Mesenchymal stem cell (in vitro differentiated cells and primary cell): ENCODE measurements at regions not wholly inside any gene's neighbourhood (a gene's known extent, or its start where the extent isn't known, plus 50 kb on each side); places are given as distances from the start of the nearest gene placed in this dataset.

Experiments
- DNase-seq: peaks from one replicate; pipeline ENCODE4 v3.0.0-alpha.2; 2013
- H2AFZ ChIP-seq: one replicate; pipeline ENCODE4 v1.6.1; 2013; ENCODE audit warnings: low read depth, mild to moderate bottlenecking, control low read depth, inconsistent platforms, low read length, moderate library complexity
- H2AK5ac ChIP-seq: 2 replicates; pipeline ENCODE4 v1.6.1; 2013; ENCODE audit warnings: low read length, moderate library complexity, mild to moderate bottlenecking, inconsistent platforms; ENCODE audit not compliant: severe bottlenecking
- H2BK120ac ChIP-seq: one replicate; pipeline ENCODE4 v1.6.1; 2013; ENCODE audit warnings: low read depth, mild to moderate bottlenecking, inconsistent platforms, low read length, moderate library complexity
- H2BK12ac ChIP-seq, 2 experiments: one replicate each; pipeline ENCODE4 v1.6.1; 2013; ENCODE audit warnings: inconsistent platforms in 2 of 2, low read length in 2 of 2, mild to moderate bottlenecking in 2 of 2, moderate library complexity in 2 of 2, control low read depth in 1 of 2
- H2BK15ac ChIP-seq: one replicate; pipeline ENCODE4 v1.6.1; 2013; ENCODE audit warnings: mild to moderate bottlenecking, low read depth, inconsistent platforms; ENCODE audit not compliant: poor library complexity, severe bottlenecking
- H2BK5ac ChIP-seq: 2 replicates; pipeline ENCODE4 v1.6.1; 2013; ENCODE audit warnings: low read depth, mild to moderate bottlenecking, low read length, control low read depth, inconsistent platforms; ENCODE audit not compliant: poor library complexity, severe bottlenecking
- H3K14ac ChIP-seq, 2 experiments: one replicate each; pipeline ENCODE4 v1.6.1; 2013; ENCODE audit warnings: inconsistent platforms in 2 of 2, low read length in 2 of 2, control low read depth in 1 of 2, mild to moderate bottlenecking in 1 of 2, moderate library complexity in 1 of 2
- H3K18ac ChIP-seq, 2 experiments: one replicate each; pipeline ENCODE4 v1.6.1; 2013; ENCODE audit warnings: inconsistent platforms in 2 of 2, low read length in 2 of 2, control low read depth in 1 of 2, low read depth in 1 of 2, mild to moderate bottlenecking in 1 of 2
- H3K23ac ChIP-seq, 2 experiments: one replicate each; pipeline ENCODE4 v1.6.1; 2013; ENCODE audit warnings: inconsistent platforms in 2 of 2, low read length in 2 of 2, mild to moderate bottlenecking in 2 of 2, moderate library complexity in 2 of 2, control low read depth in 1 of 2
- H3K27ac ChIP-seq: 2 replicates; pipeline ENCODE4 v1.5.1; 2013; ENCODE audit warnings: mild to moderate bottlenecking, moderate library complexity, low read length, control low read depth, inconsistent platforms; ENCODE audit not compliant: poor library complexity, severe bottlenecking
- H3K27me3 ChIP-seq, 2 experiments: 2 replicates each; pipeline versions ENCODE4 v1.6.1 to v1.7.0; 2013; ENCODE audit warnings: low read length in 2 of 2, mild to moderate bottlenecking in 2 of 2, moderate library complexity in 2 of 2, control low read depth in 1 of 2, inconsistent platforms in 1 of 2; ENCODE audit not compliant: control insufficient read depth in 1 of 2, insufficient read depth in 1 of 2
- H3K36me3 ChIP-seq, 2 experiments: 2 replicates each; pipeline versions ENCODE4 v1.6.1 to v1.7.0; 2013; ENCODE audit warnings: low read length in 2 of 2, control low read depth in 1 of 2, inconsistent platforms in 1 of 2, low read depth in 1 of 2, mild to moderate bottlenecking in 1 of 2; ENCODE audit not compliant: insufficient read depth in 2 of 2, control insufficient read depth in 1 of 2
- H3K4ac ChIP-seq, 2 experiments: one replicate each; pipeline ENCODE4 v1.6.1; 2013; ENCODE audit warnings: inconsistent platforms in 2 of 2, low read length in 2 of 2, mild to moderate bottlenecking in 2 of 2, moderate library complexity in 2 of 2, control low read depth in 1 of 2, low read depth in 1 of 2
- H3K4me1 ChIP-seq: 2 replicates; pipeline ENCODE4 v1.6.1; 2013; ENCODE audit warnings: low read depth, low read length, control low read depth; ENCODE audit not compliant: control insufficient read depth, insufficient read depth
- H3K4me2 ChIP-seq: 2 replicates; pipeline ENCODE4 v1.6.1; 2013; ENCODE audit warnings: low read length, mild to moderate bottlenecking, inconsistent platforms; ENCODE audit not compliant: poor library complexity, severe bottlenecking
- H3K4me3 ChIP-seq, 2 experiments: 2 replicates each; pipeline versions ENCODE4 v1.5.1 to v1.7.0; 2013; ENCODE audit warnings: low read length in 2 of 2, mild to moderate bottlenecking in 2 of 2, control low read depth in 1 of 2, low read depth in 1 of 2; ENCODE audit not compliant: insufficient read depth in 1 of 2
- H3K79me1 ChIP-seq: replicated peaks from 2 replicates; pipeline ENCODE4 v1.6.1; 2013; ENCODE audit warnings: mild to moderate bottlenecking, control low read depth, low read length, inconsistent platforms; ENCODE audit not compliant: poor library complexity, severe bottlenecking
- H3K9ac ChIP-seq: 2 replicates; pipeline ENCODE4 v1.7.0; 2013; ENCODE audit warnings: mild to moderate bottlenecking, low read length, moderate library complexity
- H3K9me3 ChIP-seq: 2 replicates; pipeline ENCODE4 v1.7.0; 2013; ENCODE audit warnings: mild to moderate bottlenecking, low read length; ENCODE audit not compliant: control insufficient read depth
- H4K8ac ChIP-seq: one replicate; pipeline ENCODE4 v1.6.1; 2013; ENCODE audit warnings: inconsistent platforms, mild to moderate bottlenecking, low read length, moderate library complexity
- H4K91ac ChIP-seq: one replicate; pipeline ENCODE4 v1.6.1; 2013; ENCODE audit warnings: mild to moderate bottlenecking, low read length, inconsistent platforms
- WGBS: methylation state at CpG from one replicate; pipeline ENCODE4 v1.1.7; 2013; ENCODE audit warnings: mixed read lengths; 5-methylcytosine and 5-hydroxymethylcytosine counted together

DNA sequence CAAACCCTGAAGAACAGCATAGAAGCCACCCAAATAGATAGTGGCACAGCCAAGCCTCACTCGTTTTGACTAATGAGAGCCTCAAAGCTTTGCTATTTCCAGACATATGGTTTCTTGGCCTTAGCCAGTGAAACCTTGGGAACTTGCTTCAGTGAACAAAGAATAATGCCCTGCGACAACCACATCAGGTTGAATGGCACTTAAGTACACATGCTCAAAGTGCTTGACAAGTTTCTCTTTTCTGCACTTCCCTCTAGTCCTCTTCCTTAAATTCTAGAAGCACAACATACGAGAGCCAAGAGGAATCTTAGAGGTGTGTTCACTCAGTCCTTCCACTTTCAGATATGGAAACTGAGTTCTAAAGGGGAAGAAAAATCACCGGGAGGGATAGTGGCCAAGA, 258.3 kb downstream of the HAUS1 start:
- Histone ChIP-seq H3K9me3 (peaks cover 8% of the 10 kb centered on the region), H2BK12ac (no peak overlapping the region), H2BK15ac (no peak overlapping the region), H3K4me1 (no peaks in the 10 kb centered on the region), H4K91ac (no peak overlapping the region), H3K9ac (no peak overlapping the region), H2AK5ac (no peak overlapping the region), H3K18ac (no peak overlapping the region), H2BK120ac (no peak overlapping the region), H4K8ac (no peak overlapping the region), H2AFZ (no peak overlapping the region), H3K27me3 (peaks cover 0 to 8% of the 10 kb centered on the region in 2 experiments), H3K14ac (no peak overlapping the region), H3K27ac (no peak overlapping the region), H3K4me3 (no peak overlapping the region), H3K79me1 (no peaks in the 10 kb centered on the region), H3K4me2 (no peak overlapping the region), H3K36me3 (no peaks in the 10 kb centered on the region), H2BK5ac (no peak overlapping the region), H3K4ac (no peak overlapping the region), H3K23ac (no peak overlapping the region)
- DNase-seq, result no peak
- WGBS, result 80% methylated on average over 4 of the region's 4 CpGs

DNA sequence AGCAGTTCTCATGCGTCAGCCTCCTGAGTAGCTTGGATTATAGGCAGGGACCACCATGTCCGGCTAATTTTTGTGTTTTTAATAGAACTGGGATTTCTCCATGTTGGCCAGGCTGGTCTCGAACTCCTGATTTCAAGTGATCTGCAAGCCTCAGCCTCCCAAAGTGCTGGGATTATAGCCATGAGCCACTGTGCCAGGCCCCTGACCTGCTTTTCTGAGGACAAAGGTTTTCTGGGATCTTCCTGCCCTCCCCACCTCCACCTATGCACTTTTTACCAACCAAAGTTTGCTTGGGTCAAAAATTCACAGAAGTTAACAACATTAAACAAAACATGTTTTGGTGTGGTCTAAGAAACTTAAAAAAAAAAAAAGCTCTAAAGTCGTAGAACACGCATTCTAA, 259.9 kb downstream of the HAUS1 start:
- H3K36me3 ChIP-seq, result no peaks in the 10 kb centered on the region
- no peak overlapping the region for H2AK5ac ChIP-seq
- H4K8ac ChIP-seq, result no peak overlapping the region
- 91% methylated on average over 5 of the region's 5 CpGs for WGBS
- no peak overlapping the region for H2BK12ac ChIP-seq
- no peaks in the 10 kb centered on the region for H3K79me1 ChIP-seq
- no peak overlapping the region for H3K14ac ChIP-seq
- no peak overlapping the region for H2AFZ ChIP-seq
- DNase-seq, result no peak
- no peak overlapping the region for H3K4me3 ChIP-seq
- no peaks in the 10 kb centered on the region for H3K4me1 ChIP-seq
- H3K23ac ChIP-seq, result no peak overlapping the region
- no peak overlapping the region for H3K9ac ChIP-seq
- no peak overlapping the region for H3K4ac ChIP-seq
- peaks cover 8% of the 10 kb centered on the region for H3K9me3 ChIP-seq
- H2BK120ac ChIP-seq, result no peak overlapping the region
- no peak overlapping the region for H2BK5ac ChIP-seq
- no peak overlapping the region for H4K91ac ChIP-seq
- H2BK15ac ChIP-seq, result no peak overlapping the region
- H3K4me2 ChIP-seq, result no peak overlapping the region
- peaks cover 0 to 11% of the 10 kb centered on the region in 2 experiments for H3K27me3 ChIP-seq
- H3K27ac ChIP-seq, result no peak overlapping the region
- no peak overlapping the region for H3K18ac ChIP-seq

DNA sequence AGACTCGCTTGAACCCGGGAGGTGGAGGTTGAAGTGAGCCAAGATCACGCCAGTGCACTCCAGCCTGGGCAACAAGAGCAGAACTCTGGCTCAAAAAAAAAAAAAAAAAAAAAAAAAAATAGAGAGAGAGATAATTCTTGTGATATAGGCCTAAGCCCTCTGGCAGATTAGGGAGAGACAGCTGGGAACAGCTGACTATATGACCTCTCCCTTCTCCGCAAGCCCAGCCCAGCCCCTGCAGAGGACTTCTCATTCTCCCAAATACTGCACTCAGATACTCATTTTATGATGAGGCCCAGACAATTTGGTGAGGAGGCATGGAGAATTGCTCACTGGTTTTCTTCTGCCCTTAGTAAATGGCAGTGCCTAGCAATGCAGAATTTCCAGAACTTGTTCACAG, 262.0 kb downstream of the HAUS1 start:
- Histone ChIP-seq H3K14ac (no peak overlapping the region), H3K27ac (no peak overlapping the region), H3K4me3 (no peak overlapping the region), H3K18ac (no peak overlapping the region), H3K4ac (no peak overlapping the region), H4K91ac (no peak overlapping the region), H3K4me1 (no peaks in the 10 kb centered on the region), H2AFZ (no peak overlapping the region), H3K79me1 (no peaks in the 10 kb centered on the region), H2BK120ac (no peak overlapping the region), H2BK5ac (no peak overlapping the region), H4K8ac (no peak overlapping the region), H2BK15ac (no peak overlapping the region), H2AK5ac (no peak overlapping the region), H3K9me3 (no peaks in the 10 kb centered on the region), H3K9ac (no peak overlapping the region), H3K36me3 (no peaks in the 10 kb centered on the region), H2BK12ac (no peak overlapping the region), H3K27me3 (peaks cover 6 to 17% of the 10 kb centered on the region in 2 experiments), H3K23ac (no peak overlapping the region), H3K4me2 (no peak overlapping the region)
- no peak for DNase-seq
- 86% methylated on average over 3 of the region's 4 CpGs for whole genome bisulfite sequencing

DNA sequence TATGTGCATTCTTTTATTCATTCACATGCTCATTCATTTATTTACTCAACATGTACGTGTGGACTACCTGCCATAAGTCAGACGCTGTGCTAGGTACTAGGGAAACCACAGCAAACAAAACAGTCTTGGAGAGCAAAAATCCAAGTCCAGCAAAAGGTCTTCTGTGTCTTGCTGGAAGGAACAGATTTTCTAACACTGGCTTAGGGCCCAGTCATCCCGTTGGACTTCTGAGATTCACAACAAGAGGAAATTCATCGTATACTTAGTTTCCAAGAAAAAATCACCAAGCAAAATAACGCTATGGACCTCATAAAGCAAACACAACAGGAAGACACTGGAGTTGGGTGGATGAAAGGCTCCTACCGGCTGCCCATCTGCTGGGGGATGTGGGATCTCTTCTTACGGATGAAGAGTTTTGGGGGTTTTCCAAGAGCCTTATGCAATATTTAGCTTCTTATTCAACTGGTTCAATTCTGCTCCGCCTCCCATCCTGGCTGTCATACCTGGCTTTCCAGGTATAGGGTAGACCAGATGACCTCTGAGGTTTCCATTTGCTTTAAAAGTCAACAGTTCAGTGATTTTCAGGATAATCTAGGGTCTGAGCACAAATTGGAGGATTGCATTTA, 262.7 kb downstream of the HAUS1 start:
- Histone ChIP-seq H3K18ac (no peak overlapping the region), H3K27ac (no peak overlapping the region), H2BK12ac (no peak overlapping the region), H3K9me3 (no peaks in the 10 kb centered on the region), H2BK120ac (no peak overlapping the region), H4K91ac (no peak overlapping the region), H3K4ac (no peak overlapping the region), H2AFZ (no peak overlapping the region), H3K79me1 (no peaks in the 10 kb centered on the region), H3K4me1 (no peaks in the 10 kb centered on the region), H3K4me3 (no peak overlapping the region), H2BK5ac (no peak overlapping the region), H3K9ac (no peak overlapping the region), H2BK15ac (no peak overlapping the region), H2AK5ac (no peak overlapping the region), H3K4me2 (no peak overlapping the region), H3K23ac (no peak overlapping the region), H4K8ac (no peak overlapping the region), H3K36me3 (no peaks in the 10 kb centered on the region), H3K14ac (no peak overlapping the region), H3K27me3 (peaks cover 6 to 22% of the 10 kb centered on the region in 2 experiments)
- no peak for DNase-seq
- WGBS, result 86% methylated on average over 7 of the region's 8 CpGs
